GM20431 (cell line): ENCODE measurements at regions not wholly inside any gene's neighbourhood (a gene's known extent, or its start where the extent isn't known, plus 50 kb on each side); places are given as distances from the start of the nearest gene placed in this dataset.

Source experiments
- in situ Hi-C: fragments of 300-500 bp; cut with MseI, MboI; formaldehyde crosslinking; loops from one replicate; pipeline ENCODE4 v1.15.0; 2020; ENCODE audit warnings: low sequenced_read_pairs; ENCODE audit not compliant: unreplicated experiment

DNA sequence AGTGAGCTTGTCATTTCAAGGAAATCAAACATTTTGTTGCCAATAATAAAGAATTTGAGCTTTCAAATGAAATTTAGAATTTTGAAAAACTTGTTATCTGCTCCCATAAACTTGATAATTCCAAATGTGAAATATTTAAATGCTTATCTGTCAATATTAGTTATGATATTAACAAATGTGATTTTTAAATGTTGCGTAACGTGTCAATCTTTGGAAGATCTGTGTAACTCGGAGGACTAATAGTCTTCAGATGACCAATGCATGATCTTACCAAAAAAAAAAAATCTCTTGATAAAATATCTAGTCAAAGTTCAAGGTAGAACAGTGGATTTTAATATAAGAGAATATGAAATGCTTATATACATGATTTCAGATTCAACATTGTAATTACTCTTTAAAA is 274.5 kb upstream of the HSF2 start:
- in situ Hi-C loops, result no loop called here

DNA sequence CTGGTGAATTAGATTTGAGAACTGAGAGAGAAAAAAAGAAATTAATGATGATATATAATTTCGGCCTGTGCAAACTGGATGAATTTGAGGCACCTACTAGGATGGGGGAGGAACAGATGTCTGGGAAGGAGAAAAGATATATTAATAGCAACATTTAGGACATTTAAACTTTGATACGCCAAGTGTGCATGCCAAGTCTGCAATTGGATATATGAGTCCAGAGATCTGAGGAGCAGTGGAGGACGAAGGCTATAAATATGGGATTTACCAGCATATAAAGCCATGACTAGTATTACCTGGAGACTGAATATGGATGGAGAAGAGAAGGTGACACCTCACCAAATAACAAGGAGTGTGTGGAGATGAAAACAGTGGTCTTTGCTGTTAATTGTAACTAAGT is 272.6 kb upstream of the HSF2 start:
- in situ Hi-C loops, result no loop called here

DNA sequence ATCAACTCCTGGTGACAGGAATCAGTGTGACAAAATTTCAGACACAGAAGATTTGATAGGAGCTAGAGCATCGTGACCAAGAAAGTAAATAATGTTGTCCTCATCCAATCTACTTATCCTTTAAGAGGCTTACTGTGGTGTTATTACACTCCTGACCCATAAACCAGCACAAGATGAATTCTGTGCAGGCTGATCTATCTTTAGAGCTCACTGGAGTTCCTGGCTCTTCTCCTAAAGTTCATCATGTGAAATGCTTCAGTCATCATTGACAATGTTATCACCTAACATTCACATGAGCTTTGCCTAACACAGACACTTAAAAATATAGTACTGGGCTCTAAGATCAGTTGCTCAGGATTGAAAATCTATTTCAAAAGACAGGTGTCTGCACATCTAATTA is 271.0 kb upstream of the HSF2 start:
- in situ Hi-C loops, result no loop called here

DNA sequence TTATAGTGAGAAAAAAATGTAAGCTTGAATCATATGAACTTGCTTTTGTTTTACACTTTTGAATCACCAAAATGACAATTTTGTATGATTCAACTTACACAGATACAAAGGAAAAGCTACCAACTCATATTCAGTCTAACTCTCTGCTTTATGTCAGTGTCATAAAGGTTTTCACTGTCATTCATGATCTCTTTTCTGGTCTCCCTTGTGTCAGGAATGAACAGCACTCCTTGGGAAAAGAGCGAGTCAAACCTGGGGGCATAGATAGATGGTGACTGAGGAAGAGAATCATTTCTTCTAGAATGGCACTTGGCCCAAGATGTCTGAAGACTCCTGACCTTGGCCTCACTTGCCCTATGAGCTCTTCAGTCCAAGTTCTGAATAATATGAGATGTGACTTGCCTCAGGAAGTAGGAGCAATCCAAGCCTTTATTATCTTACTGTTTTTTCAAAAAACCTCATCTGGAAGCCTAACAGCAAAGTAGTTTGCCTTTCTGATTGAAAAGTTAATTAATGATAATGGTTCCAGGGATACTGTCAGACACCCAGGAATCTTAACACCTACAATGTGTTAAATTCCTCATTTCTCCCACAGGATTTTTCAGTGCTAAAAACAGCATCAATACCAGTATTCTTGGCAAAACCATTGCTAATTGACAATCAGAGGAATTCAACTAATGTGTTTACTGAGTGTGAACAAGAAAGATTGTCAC is 270.0 kb upstream of the HSF2 start:
- in situ Hi-C loops, result no loop called here

DNA sequence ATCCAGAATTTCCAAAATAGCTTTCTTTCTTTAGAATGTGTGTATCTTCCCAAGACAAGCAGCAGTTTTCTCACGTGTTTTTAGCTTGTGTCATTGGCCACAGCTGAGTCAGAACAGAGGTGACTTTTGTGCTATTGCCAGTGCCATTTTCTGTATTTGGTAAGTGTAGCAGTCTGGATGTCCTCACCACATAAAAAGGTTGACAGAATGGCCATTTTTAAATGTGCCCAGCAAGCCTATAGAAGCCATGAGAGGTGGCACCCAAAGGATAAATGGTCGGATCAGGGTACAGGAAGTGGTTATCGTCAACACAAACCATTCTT is 269.5 kb upstream of the HSF2 start:
- in situ Hi-C loops, result no loop called here

DNA sequence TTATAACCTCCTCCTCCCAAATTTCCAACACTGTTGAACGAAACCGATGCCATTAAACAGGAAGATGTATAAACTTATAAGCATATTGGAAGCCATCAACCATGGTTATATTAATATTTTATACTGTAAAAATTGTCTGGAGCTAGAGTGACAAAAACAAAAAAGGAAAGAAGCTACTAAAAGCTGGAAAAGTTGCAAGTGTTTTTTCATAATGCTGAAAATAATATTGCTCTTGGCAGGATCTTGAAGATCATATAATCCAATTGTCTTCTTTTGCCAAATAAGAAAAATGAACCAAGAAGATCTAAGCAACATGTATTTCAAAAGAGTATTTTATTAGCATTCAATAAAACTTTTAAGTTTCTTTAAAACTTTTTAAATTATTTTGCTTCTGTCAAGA is 268.9 kb upstream of the HSF2 start:
- in situ Hi-C loops, result no loop called here

DNA sequence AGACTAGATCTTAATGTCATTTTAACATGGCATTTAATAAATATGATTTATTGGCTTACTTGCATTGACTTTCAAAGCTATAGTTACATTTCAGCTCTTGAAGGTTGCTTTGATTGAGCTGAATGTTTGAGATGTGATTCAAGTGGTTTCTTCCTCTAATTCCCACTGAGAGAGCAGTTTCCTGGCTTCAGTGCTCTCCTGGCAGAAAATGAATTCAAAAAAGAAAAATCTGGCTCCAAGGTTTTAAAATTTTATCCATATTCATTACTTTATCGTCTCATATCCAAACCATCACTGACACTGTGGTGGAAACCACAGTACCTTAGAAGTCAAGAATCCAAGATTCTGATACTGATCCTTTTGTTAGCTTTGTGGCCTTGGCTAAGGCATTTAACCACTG is 263.1 kb upstream of the HSF2 start:
- in situ Hi-C loops, result no loop called here

DNA sequence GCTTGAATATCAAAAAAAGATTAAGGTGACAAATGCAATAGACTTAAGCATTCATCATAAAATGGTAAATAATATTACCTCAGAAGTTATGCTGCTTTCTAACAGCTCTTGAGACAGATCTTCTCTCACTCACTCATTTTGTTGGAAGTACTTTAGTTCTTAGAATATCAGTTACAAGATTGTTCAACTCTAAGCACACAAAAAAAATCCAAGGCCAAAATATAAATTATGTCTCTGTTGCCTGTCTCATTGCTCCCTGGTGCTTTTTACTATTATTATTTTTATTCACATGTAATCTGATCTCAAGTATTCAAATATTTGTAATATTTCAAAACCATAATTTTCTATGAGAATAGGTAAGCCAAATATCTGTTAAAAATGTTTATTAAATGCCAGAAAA is 259.4 kb upstream of the HSF2 start:
- in situ Hi-C loops, result no loop called here

DNA sequence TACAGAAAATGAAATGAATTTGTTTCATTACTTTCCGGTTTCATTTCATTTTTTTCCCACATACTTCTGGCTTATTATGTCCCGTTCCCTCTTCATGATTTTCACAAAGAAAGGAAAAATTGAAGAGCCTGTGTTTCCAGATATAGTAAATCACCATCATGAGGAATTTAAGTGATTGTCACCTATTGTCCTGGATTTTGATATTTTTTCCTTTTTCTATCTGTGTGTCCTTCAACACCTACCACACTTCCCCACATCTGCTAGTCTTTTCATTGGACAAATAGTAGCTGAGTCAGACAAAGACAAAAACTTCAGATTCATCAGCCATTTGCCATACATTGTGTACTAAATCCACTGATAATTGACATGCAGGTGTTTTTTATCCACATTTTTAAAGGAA is 258.2 kb upstream of the HSF2 start:
- in situ Hi-C loops, result no loop called here

DNA sequence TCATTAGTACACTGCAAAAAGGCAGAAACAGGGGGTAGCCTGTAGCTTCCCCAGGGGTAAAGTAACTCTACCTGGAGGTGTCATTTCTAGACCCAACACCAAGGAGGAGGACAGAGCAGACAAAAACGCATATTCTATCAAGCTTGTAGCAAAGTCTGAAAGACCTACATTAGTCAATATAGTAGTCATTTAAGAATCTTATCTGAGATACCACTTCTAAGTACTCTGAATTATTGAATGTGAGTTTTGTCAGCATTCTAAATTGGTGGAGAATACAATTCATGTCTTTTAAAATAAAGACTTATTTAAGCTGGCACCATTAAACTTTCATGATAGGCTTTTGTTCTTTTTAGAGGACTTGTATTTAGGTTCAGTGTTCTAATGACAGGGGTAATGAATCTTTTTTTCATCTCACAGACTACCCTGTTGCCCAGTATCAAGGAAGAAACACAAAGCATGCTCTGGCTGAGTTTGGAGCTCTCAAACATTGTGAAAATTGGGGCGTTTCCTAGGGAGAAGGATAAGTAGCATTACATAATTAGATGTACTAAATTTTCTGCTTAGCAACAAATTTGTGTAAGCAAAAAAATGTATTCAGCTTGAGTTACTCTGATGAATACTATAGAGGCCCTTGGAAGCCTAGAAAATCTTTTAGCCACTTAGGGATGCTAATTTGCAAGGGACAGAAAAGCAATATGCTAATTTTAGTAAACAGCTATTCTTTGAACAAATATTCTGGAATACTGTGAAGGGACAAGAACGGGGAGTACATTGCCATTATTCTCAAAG is 255.4 kb upstream of the HSF2 start:
- in situ Hi-C loops, result no loop called here

DNA sequence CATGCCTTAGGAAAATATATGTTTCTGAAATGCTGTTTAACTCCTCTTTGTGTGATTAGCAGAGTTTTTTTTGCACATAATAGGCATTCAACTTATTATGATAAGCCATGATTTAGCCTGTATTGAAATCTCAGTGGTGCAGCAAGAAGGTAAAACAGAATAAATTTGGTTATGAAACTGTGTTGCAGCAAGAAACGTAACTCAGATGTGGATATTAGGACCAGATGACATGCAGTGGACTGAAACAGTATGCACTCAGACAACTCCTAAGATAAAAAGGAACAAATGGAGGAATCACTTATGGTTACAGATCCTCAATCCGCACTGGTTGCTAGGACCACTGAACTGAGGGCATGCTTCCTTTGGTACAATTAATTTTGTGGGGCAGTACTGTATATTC is 254.2 kb upstream of the HSF2 start:
- in situ Hi-C loops, result no loop called here

DNA sequence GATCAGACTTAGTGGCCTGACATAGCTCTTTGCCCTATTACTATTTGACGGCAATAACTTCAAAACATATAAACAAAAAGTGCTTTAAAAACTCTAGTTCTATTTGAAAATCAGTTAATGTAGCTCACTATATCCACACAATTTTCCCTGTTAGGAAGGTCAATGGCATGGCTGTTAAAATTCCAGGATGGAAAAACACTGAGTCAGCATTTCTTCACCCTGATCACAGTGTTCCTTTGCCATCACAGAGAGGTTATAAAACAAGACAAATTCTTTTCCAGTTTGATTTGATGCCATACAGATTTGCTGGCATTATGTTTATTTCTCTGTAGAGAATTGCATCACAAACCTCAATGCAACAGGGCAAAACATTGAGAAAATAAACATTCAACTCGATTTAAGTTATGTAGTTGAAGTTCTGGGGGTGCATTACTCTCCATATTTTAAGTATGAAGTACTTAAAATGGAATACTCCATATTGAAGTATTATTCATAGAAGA is 253.7 kb upstream of the HSF2 start:
- in situ Hi-C loops, result no loop called here

DNA sequence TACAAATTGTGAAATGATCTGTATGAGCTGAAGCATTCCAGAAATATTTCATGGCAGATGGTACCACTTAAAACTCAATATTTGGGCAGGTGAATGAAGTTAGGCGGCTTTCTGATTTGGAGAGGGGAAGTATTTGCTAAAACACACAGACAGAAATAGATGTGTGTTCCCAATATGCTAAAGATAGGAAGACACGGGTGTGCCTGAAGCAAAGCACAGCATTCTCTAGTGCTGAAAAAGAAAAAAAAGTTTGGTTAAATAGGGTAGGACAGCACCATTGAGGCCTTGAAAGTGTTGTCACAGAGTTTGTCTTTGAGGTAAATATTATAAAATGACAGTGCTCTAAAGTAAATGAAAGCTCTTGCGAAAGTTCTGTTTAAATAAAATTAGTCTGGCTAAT is 252.2 kb upstream of the HSF2 start:
- in situ Hi-C loops, result no loop called here

DNA sequence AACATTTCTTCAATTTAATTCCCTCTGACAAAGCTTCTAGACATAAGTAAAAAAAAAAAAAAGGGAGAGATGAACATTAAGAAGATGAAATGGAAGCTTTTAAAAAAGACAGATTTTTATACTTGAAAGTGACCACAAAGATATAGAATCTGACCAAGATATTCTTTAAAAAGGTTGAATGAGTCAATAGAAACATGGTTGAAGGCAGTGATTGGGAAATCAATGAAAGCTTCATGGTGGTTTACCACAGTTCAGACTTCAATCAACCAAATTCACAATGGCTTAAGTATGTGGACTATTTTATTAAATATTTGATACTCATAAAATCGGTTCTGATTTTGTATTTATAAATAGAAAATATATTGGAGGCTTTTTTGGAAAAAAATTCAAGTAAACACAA is 248.4 kb upstream of the HSF2 start:
- in situ Hi-C loops, result no loop called here

DNA sequence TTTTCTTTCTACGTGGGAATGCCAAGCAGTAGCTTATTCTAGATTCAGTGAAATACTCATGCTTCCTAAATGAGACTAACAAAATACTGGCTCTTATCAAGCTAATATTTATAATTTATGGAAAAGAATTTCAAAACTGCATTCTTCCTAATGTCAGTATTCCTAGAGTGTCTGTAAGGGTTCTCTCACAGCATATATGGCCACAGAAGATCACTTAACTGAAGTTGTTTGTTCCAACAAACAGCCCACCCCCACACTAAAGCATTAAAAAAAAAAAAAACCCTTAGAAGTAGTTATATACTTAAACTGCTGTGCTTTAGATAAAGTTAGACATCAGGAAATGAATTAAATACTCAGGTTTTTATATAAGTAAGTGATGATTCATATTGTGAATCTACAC is 247.7 kb upstream of the HSF2 start:
- in situ Hi-C loops, result no loop called here

DNA sequence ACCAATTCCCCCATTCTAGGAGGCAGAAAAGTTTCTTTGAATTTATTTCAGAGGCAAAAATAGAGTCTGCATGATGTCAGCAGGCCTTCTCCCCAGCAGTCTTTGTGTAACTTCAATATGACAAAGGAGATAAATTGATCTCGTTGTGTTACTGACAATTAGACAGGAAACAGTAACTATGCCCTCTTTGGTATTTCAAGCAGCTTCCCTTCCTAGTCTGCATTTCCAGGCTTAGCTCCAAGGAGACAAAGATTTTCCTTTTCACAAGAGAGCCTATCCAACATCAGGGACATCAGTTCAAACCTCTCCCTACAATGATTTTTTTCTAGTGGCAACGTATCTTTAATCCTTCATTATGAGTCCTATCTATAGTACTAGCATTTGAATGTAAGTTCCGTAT is 245.9 kb upstream of the HSF2 start:
- in situ Hi-C loops, result no loop called here

DNA sequence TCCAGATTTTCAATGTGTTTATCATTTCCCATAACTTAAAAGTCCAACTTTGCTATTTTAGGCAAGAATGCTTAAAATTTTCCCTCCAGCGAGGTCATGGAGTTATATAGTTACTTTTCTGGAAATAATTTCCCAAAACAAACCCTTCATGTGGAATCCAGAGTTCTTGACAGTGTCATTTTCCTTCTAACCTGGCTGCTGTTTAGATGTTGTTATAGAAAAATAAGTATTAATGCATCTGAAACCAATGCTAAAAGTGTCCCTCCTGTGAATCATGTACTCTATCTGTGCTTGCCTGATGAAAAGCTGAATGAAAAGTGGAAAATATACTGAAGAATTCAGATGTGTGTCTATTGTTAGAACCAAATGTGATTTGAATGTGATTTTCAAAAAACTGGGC is 245.3 kb upstream of the HSF2 start:
- in situ Hi-C loops, result no loop called here

DNA sequence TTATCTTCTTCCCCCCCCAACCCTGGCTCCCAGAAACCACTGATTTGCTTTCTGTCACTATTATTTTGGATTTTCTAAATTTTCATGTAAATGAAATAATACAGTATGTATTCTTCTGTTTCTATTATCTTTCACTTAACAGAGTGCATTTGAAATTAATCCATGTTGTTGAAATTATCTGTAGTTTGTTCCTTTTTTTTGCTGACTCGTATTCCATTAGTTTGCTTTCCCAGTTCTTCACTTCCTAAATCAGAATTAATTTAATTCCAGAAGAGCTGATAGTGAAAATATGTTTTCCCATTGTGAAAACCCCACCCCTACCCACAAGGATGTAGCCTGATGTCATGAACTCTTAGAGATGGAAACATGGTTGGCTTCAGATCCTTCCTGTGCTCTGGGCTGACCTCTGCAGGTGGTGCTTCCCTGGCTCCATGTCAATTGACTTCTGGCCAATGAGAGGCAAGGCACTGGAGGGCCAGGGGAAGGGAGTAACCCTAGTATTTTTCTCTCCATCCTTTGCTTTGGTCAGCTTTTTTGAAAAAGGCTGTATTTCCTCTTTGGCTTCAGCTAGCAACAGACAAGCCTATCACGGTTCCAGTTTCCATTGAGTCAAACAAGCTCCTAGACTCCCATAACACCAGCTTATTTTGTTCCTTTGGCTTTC is 244.4 kb upstream of the HSF2 start:
- in situ Hi-C loops, result no loop called here

DNA sequence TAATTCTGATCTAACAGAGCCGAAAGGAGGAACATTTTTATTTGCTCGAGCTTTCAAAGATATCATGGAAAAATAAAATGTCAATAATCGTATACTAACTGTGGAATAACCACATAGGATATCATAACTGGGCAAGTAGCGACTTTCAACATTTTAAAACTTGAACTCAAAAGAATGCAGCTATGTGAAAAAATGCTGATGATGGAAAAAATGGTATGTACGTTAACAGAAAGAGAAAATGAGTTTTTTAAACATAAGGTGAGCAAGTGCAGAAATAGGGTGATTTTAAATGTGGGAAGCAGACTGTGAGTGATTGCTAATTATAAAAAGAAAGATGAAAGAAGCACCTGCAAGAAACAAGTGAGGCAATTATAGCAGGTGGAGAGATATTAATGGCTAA is 238.3 kb upstream of the HSF2 start:
- in situ Hi-C loops, result no loop called here

DNA sequence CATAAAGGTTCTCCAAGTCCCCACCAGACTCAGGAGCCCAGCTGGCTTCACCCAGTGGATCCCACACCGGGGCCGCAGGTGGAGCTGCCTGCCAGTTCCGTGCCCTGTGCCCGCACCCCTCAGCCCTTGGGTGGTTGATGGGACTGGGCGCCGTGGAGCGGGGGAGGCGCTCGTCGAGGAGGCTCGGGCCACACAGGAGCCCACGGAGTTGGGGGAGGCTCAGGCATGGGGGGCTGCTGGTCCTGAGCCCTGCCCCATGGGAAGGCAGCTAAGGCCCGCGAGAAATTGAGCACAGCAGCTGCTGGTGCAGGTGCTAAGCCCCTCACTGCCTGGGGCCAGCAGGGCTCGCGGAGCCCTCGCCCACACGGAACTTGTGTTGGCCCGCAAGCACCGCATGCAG is 234.4 kb upstream of the HSF2 start:
- in situ Hi-C loops, result no loop called here

DNA sequence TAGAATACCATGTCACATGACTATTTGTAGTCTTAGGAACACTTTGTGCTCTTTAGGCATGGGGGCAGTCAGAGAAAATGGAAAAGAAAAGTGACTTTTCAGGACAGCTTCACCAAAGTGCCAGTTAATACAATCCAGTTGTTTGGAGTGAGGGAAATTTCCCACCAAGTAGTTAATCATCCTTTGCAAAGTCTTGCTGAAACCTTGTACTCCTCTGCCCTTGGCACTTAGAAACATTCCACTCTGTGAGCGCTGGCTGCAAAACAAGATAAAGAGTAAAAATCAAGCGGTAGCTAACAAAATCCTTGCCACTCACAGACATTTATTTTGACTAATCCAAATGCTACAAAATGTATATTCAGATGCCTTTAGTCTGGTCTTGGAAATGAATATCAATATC is 229.2 kb upstream of the HSF2 start:
- in situ Hi-C loops, result no loop called here
